H7 (cell line): ENCODE measurements at regions not wholly inside any gene's neighbourhood (a gene's known extent, or its start where the extent isn't known, plus 50 kb on each side); places are given as distances from the start of the nearest gene placed in this dataset.

Source experiments
- DNase-seq: peaks from one replicate; pipeline ENCODE4 v3.0.0; 2012
- H3K27me3 ChIP-seq: 2 replicates; pipeline ENCODE4 v1.6.0; 2011; ENCODE audit warnings: mild to moderate bottlenecking, low read length; ENCODE audit not compliant: control insufficient read depth, insufficient read depth
- H3K36me3 ChIP-seq: replicated peaks from 2 replicates; pipeline ENCODE4 v1.5.1; 2011; ENCODE audit warnings: low read length; ENCODE audit not compliant: control insufficient read depth, insufficient read depth
- H3K4me3 ChIP-seq: 2 replicates; pipeline ENCODE4 v1.5.1; 2011; ENCODE audit warnings: low read depth, mild to moderate bottlenecking, control low read depth, low read length, moderate library complexity; ENCODE audit not compliant: insufficient read depth

GRCh38 chr18:8946066-8946838 is 156.2 kb upstream of the NDUFV2 start:
- no peaks in the 10 kb centered on the region for H3K27me3 ChIP-seq
- H3K36me3 ChIP-seq, result no peaks in the 10 kb centered on the region; the same call in 1 of the 2 replicates
- H3K4me3 ChIP-seq, result no peak overlapping the region
- DNase-seq, result no peak

GRCh38 chr18:8947566-8947965 is 154.9 kb upstream of the NDUFV2 start:
- no peak overlapping the region for H3K4me3 ChIP-seq
- H3K36me3 ChIP-seq, result no peaks in the 10 kb centered on the region; the same call in 1 of the 2 replicates
- DNase-seq, result no peak
- H3K27me3 ChIP-seq, result no peaks in the 10 kb centered on the region

GRCh38 chr18:8948011-8948410 is 154.5 kb upstream of the NDUFV2 start:
- Histone ChIP-seq H3K27me3 (no peaks in the 10 kb centered on the region), H3K36me3 (no peaks in the 10 kb centered on the region; the same call in 1 of the 2 replicates), H3K4me3 (no peak overlapping the region)
- DNase-seq, result no peak

- no peaks in the 10 kb centered on the region for H3K27me3 ChIP-seq
- H3K4me3 ChIP-seq, result no peak overlapping the region
- no peaks in the 10 kb centered on the region; the same call in 1 of the 2 replicates for H3K36me3 ChIP-seq
- no peak for DNase-seq
Observed at GRCh38 chr18:8948471-8949149, 153.9 kb upstream of the NDUFV2 start.

GRCh38 chr18:8949206-8949605 is 153.3 kb upstream of the NDUFV2 start:
- Histone ChIP-seq H3K4me3 (no peak overlapping the region), H3K27me3 (no peaks in the 10 kb centered on the region), H3K36me3 (no peaks in the 10 kb centered on the region; the same call in 1 of the 2 replicates)
- DNase-seq, result no peak

GRCh38 chr18:8951491-8951890 is 151.0 kb upstream of the NDUFV2 start:
- Histone ChIP-seq H3K4me3 (no peak overlapping the region), H3K27me3 (no peaks in the 10 kb centered on the region), H3K36me3 (no peaks in the 10 kb centered on the region; the same call in 1 of the 2 replicates)
- DNase-seq, result no peak

- Histone ChIP-seq H3K4me3 (no peak overlapping the region), H3K36me3 (no peaks in the 10 kb centered on the region), H3K27me3 (no peaks in the 10 kb centered on the region)
- no peak for DNase-seq
Observed at GRCh38 chr18:8952174-8952573, 150.3 kb upstream of the NDUFV2 start.

- H3K27me3 ChIP-seq, result no peaks in the 10 kb centered on the region
- H3K4me3 ChIP-seq, result no peak overlapping the region
- DNase-seq, result no peak
Observed at GRCh38 chr18:8952769-8953760, 149.4 kb upstream of the NDUFV2 start.

GRCh38 chr18:8957731-8958130 is 144.8 kb upstream of the NDUFV2 start:
- H3K4me3 ChIP-seq, result no peak overlapping the region
- H3K36me3 ChIP-seq, result no peaks in the 10 kb centered on the region
- no peak for DNase-seq
- H3K27me3 ChIP-seq, result no peaks in the 10 kb centered on the region

More at GRCh38 chr18:8952769-8953760, 149.4 kb upstream of the NDUFV2 start:
- no peaks in the 10 kb centered on the region for H3K36me3 ChIP-seq

- Histone ChIP-seq H3K27me3 (no peaks in the 10 kb centered on the region), H3K4me3 (no peak overlapping the region), H3K36me3 (no peaks in the 10 kb centered on the region)
- no peak for DNase-seq
Observed at GRCh38 chr18:8958660-8959059, 143.8 kb upstream of the NDUFV2 start.

GRCh38 chr18:8959551-8960135 is 142.9 kb upstream of the NDUFV2 start:
- no peaks in the 10 kb centered on the region for H3K36me3 ChIP-seq
- H3K4me3 ChIP-seq, result no peak overlapping the region
- peak; percentile 60 for DNase-seq
- no peaks in the 10 kb centered on the region for H3K27me3 ChIP-seq

- Histone ChIP-seq H3K4me3 (no peak overlapping the region), H3K36me3 (no peaks in the 10 kb centered on the region), H3K27me3 (no peaks in the 10 kb centered on the region)
- no peak for DNase-seq
Observed at GRCh38 chr18:8960740-8961657, 141.5 kb upstream of the NDUFV2 start.

- Histone ChIP-seq H3K27me3 (no peaks in the 10 kb centered on the region), H3K4me3 (no peak overlapping the region), H3K36me3 (no peaks in the 10 kb centered on the region)
- no peak for DNase-seq
Observed at GRCh38 chr18:8962192-8962779, 140.2 kb upstream of the NDUFV2 start.
